Hepatocyte (in vitro differentiated cells): ENCODE measurements at regions not wholly inside any gene's neighbourhood (a gene's known extent, or its start where the extent isn't known, plus 50 kb on each side); places are given as distances from the start of the nearest gene placed in this dataset.

Experiments
- CTCF ChIP-seq: fragments of 200-600 bp; sonication (generic); IDR thresholded peaks from 2 replicates; pipeline ENCODE4 v1.5.1; 2016; ENCODE audit warnings: antibody characterized with exemption, mild to moderate bottlenecking; ENCODE audit not compliant: poor library complexity
- EZH2 ChIP-seq: fragments of 200-600 bp; sonication (generic); IDR thresholded peaks from 2 replicates; pipeline ENCODE4 v1.6.1; 2016; ENCODE audit warnings: antibody characterized with exemption, mild to moderate bottlenecking, borderline replicate concordance

GRCh38 chr4:184310171-184310567 lies 92.5 kb upstream of the ENPP6 start:
- TF ChIP-seq CTCF (no peak), EZH2 (no peak)
